ENCODE measurements at regions not wholly inside any gene's neighbourhood (a gene's known extent, or its start where the extent isn't known, plus 50 kb on each side); places are given as distances from the start of the nearest gene placed in this dataset.

DNA sequence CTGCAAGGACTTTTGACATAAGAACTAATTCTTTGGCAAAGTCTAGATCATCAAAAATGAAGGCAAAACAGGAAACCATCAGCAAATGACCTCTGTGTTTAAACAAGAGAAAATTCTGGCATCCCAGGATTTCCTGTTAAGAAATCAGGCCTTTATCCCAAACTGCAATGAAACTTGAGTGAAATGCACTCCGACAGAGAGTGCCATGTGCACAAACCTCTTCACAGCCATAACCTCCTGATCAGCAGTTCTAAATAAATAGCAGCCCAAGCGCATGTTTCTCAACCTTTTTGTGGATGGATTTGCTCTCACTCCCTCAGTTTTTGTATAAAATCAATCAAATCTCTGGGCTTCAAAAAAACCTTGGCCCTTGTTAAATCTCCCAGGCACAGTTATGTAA lies 107.7 kb upstream of the EEPD1 start:
- H3K4me3 ChIP-seq (ENCODE audit: low read length) = no peak overlapping the region
- H3K4me2 ChIP-seq (ENCODE audit: low read length) = no peak overlapping the region
- no peak for TF ChIP-seq EZH2phosphoT487 (IDR thresholded peaks at IDR 0.05; ENCODE audit: low read depth)
- TF ChIP-seq, protein P1, sequence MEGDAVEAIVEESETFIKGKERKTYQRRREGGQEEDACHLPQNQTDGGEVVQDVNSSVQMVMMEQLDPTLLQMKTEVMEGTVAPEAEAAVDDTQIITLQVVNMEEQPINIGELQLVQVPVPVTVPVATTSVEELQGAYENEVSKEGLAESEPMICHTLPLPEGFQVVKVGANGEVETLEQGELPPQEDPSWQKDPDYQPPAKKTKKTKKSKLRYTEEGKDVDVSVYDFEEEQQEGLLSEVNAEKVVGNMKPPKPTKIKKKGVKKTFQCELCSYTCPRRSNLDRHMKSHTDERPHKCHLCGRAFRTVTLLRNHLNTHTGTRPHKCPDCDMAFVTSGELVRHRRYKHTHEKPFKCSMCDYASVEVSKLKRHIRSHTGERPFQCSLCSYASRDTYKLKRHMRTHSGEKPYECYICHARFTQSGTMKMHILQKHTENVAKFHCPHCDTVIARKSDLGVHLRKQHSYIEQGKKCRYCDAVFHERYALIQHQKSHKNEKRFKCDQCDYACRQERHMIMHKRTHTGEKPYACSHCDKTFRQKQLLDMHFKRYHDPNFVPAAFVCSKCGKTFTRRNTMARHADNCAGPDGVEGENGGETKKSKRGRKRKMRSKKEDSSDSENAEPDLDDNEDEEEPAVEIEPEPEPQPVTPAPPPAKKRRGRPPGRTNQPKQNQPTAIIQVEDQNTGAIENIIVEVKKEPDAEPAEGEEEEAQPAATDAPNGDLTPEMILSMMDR (IDR thresholded peaks at IDR 0.05; ENCODE audit: low read depth, low read length) = no peak
- no peaks in the 10 kb centered on the region for H3K36me3 ChIP-seq (replicated peaks; ENCODE audit: low read depth, low read length)
- peaks cover 6% of the 10 kb centered on the region; the same call in 1 of the 2 replicates for H3K27me3 ChIP-seq (ENCODE audit: low read depth, low read length)
- H3K9ac ChIP-seq (ENCODE audit: low read length) = no peak overlapping the region
- no peak overlapping the region for H2AFZ ChIP-seq (ENCODE audit: low read depth, low read length)
- H4K20me1 ChIP-seq (ENCODE audit: insufficient read depth, low read length) = no peaks in the 10 kb centered on the region
- H3K79me2 ChIP-seq (ENCODE audit: low read length) = no peaks in the 10 kb centered on the region
- H3K27ac ChIP-seq (ENCODE audit: low read length) = no peak overlapping the region
- no peaks in the 10 kb centered on the region for H3K9me3 ChIP-seq (ENCODE audit: insufficient read depth, low read length)
- H3K4me1 ChIP-seq (ENCODE audit: low read length) = peaks cover 7% of the 10 kb centered on the region; the same call in 1 of the 2 replicates

DNA sequence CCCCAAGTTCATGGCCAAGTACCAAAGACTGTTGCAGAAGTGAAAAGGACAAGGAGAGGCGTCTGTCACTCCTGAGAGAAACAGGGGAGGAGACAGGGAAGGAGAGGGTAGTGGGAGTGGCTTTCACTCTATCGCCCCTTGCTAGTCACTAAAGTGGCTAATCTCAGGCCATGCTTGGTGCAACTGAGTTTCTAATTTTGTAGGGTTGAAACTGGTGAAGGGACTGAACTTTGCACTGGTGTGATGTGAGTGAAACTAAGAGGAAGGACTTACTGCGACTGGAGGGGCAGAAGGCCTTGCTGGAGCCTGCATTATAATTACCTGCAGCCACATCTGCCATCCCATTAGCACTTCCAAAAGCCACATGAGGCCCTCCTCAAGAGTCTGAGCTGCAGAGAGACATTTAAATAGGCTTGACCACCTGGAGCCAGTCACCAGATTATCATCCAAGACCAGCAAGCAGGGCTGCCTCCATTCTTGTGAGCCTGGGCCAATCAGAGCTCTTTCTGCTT lies 107.2 kb upstream of the EEPD1 start:
- H3K9me3 ChIP-seq (ENCODE audit: insufficient read depth, low read length) = no peaks in the 10 kb centered on the region
- no peak overlapping the region for H2AFZ ChIP-seq (ENCODE audit: low read depth, low read length)
- H3K27me3 ChIP-seq (ENCODE audit: low read depth, low read length) = peaks cover 6% of the 10 kb centered on the region; the same call in 1 of the 2 replicates
- no peaks in the 10 kb centered on the region for H3K79me2 ChIP-seq (ENCODE audit: low read length)
- H3K4me2 ChIP-seq (ENCODE audit: low read length) = no peak overlapping the region
- H3K4me1 ChIP-seq (ENCODE audit: low read length) = peaks cover 7% of the 10 kb centered on the region; the same call in 1 of the 2 replicates
- no peaks in the 10 kb centered on the region for H3K36me3 ChIP-seq (replicated peaks; ENCODE audit: low read depth, low read length)
- H3K4me3 ChIP-seq (ENCODE audit: low read length) = no peak overlapping the region
- TF ChIP-seq EZH2phosphoT487 (IDR thresholded peaks at IDR 0.05; ENCODE audit: low read depth) = no peak
- TF ChIP-seq, protein P1 (IDR thresholded peaks at IDR 0.05; ENCODE audit: low read depth, low read length) = no peak
- H3K9ac ChIP-seq (ENCODE audit: low read length) = no peak overlapping the region
- no peaks in the 10 kb centered on the region for H4K20me1 ChIP-seq (ENCODE audit: insufficient read depth, low read length)
- no peak overlapping the region for H3K27ac ChIP-seq (ENCODE audit: low read length)

DNA sequence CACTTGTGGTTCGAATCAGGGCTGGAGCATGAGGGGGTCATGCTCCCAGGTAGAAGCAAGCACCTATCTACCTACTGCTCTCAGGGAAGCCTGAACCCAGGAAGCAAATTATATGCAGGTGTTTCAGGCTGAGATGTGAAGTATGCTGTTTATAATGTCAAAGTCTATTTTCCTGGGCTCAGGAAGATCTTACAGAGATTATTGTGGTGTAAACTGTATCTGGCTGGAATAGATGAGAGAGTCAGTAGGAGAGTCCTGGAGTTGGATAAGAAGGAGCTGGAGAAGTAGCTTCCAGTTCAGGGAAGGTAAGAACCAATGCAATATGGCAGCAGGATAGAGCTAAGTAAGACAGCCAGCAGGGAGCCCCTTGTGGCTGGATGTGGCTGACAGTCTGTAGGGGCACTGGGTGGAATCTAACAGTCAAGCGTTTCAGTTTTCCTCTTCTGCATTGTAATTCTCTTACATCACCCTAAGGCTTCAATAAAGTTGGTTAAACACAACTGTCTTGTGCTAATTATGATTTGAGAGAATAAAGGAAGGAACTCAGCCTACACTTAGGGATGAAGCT lies 105.9 kb upstream of the EEPD1 start:
- H3K27me3 ChIP-seq (ENCODE audit: low read depth, low read length) = peaks cover 11% of the 10 kb centered on the region
- H3K4me1 ChIP-seq (ENCODE audit: low read length) = peaks cover 7% of the 10 kb centered on the region; the same call in 1 of the 2 replicates
- H3K27ac ChIP-seq (ENCODE audit: low read length) = no peak overlapping the region
- no peaks in the 10 kb centered on the region for H3K79me2 ChIP-seq (ENCODE audit: low read length)
- TF ChIP-seq, protein P1 (IDR thresholded peaks at IDR 0.05; ENCODE audit: low read depth, low read length) = peak; percentile 21; the same call in 1 of the 2 replicates
- no peak for TF ChIP-seq EZH2phosphoT487 (IDR thresholded peaks at IDR 0.05; ENCODE audit: low read depth)
- no peaks in the 10 kb centered on the region for H3K36me3 ChIP-seq (replicated peaks; ENCODE audit: low read depth, low read length)
- H4K20me1 ChIP-seq (ENCODE audit: insufficient read depth, low read length) = no peaks in the 10 kb centered on the region
- H2AFZ ChIP-seq (ENCODE audit: low read depth, low read length) = no peak overlapping the region
- H3K9me3 ChIP-seq (ENCODE audit: insufficient read depth, low read length) = no peaks in the 10 kb centered on the region
- H3K4me2 ChIP-seq (ENCODE audit: low read length) = no peak overlapping the region
- no peak overlapping the region for H3K4me3 ChIP-seq (ENCODE audit: low read length)
- no peak overlapping the region for H3K9ac ChIP-seq (ENCODE audit: low read length)

DNA sequence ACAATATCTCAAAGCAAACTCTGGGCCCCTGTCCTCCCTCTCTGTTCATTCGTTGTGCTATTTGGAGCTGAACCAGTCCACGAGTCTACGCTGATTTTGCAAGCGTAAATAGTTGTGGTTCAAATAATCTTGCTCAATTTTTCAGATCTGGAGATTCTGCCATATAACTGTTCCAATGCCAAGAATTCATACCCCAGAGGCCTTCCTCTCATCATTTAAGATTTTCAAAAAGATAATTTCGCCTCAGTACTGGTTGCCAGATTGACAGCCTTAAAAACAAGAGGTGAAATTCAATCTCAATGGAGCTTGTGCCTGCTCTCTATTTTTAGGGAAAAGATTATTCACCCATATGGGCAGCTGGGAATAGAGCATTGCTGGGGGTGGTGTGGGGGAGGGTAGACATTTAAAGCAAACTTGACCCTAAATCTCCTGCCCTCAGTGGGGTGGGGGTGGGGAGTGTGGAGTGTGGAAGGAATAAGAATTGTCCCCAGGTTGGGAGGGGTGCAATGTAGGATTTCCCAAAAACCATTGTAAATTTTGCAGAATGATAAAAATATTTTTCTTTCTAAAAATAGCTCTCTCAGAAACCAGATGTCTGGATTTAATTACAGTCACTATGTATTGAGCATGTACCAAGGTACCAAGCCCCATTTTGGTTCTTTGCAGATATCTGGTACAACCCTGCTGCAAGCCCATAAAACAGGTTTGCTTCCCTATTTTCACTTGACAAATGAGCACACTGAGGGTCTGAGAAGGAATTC lies 104.7 kb upstream of the EEPD1 start:
- Histone ChIP-seq H3K9ac (ENCODE audit: low read length) (no peak overlapping the region), H3K27ac (ENCODE audit: low read length) (no peak overlapping the region), H2AFZ (ENCODE audit: low read depth, low read length) (no peak overlapping the region), H3K79me2 (ENCODE audit: low read length) (no peaks in the 10 kb centered on the region), H3K36me3 (replicated peaks; ENCODE audit: low read depth, low read length) (no peaks in the 10 kb centered on the region), H3K27me3 (ENCODE audit: low read depth, low read length) (peaks cover 16% of the 10 kb centered on the region), H3K9me3 (ENCODE audit: insufficient read depth, low read length) (no peaks in the 10 kb centered on the region), H4K20me1 (ENCODE audit: insufficient read depth, low read length) (no peaks in the 10 kb centered on the region), H3K4me3 (ENCODE audit: low read length) (no peak overlapping the region), H3K4me1 (ENCODE audit: low read length) (peaks cover 7% of the 10 kb centered on the region; the same call in 1 of the 2 replicates), H3K4me2 (ENCODE audit: low read length) (0 out of 2 replicates have a peak overlapping the region, but pooled peaks have one; percentile 17)
- no peak for TF ChIP-seq EZH2phosphoT487 (IDR thresholded peaks at IDR 0.05; ENCODE audit: low read depth)
- TF ChIP-seq, protein P1 (IDR thresholded peaks at IDR 0.05; ENCODE audit: low read depth, low read length) = no peak
